ENCODE measurements at regions not wholly inside any gene's neighbourhood (a gene's known extent, or its start where the extent isn't known, plus 50 kb on each side); places are given as distances from the start of the nearest gene placed in this dataset.

- ATAC-seq (no peak), DNase-seq (no peak)
- Mint-ChIP-seq H3K4me3 (no peak overlapping the region), H3K27ac (no peak overlapping the region), H3K36me3 (ENCODE audit: low read depth) (no peaks in the 10 kb centered on the region), H3K27me3 (peaks cover 6% of the 10 kb centered on the region), H3K4me1 (no peaks in the 10 kb centered on the region)
- no peaks in the 10 kb centered on the region for H3K9me3 ChIP-seq (ENCODE audit: control insufficient read depth, low read length, poor library complexity, severe bottlenecking)
Measured at GRCh38 chr10:130727766-130728490, 583.6 kb downstream of the TCERG1L start.

GRCh38 chr10:130728531-130729215 lies 582.8 kb downstream of the TCERG1L start:
- Mint-ChIP-seq H3K36me3 (ENCODE audit: low read depth) (no peaks in the 10 kb centered on the region), H3K4me1 (no peaks in the 10 kb centered on the region)

GRCh38 chr10:130729876-130730275 lies 581.6 kb downstream of the TCERG1L start:
- H3K4me1 Mint-ChIP-seq = no peaks in the 10 kb centered on the region
- DNase-seq = no peak
- no peaks in the 10 kb centered on the region for H3K9me3 ChIP-seq (ENCODE audit: control insufficient read depth, low read length, poor library complexity, severe bottlenecking)
- H3K27ac Mint-ChIP-seq = no peak overlapping the region
- no peaks in the 10 kb centered on the region for H3K36me3 Mint-ChIP-seq (ENCODE audit: low read depth)
- ATAC-seq = no peak
- H3K4me3 Mint-ChIP-seq = no peak overlapping the region
- peaks cover 6% of the 10 kb centered on the region for H3K27me3 Mint-ChIP-seq

More at GRCh38 chr10:130728531-130729215, 582.8 kb downstream of the TCERG1L start:
- no peak overlapping the region for H3K4me3 Mint-ChIP-seq
- no peak for DNase-seq
- no peak overlapping the region for H3K27ac Mint-ChIP-seq
- no peak for ATAC-seq
- H3K27me3 Mint-ChIP-seq = peaks cover 6% of the 10 kb centered on the region
- no peaks in the 10 kb centered on the region for H3K9me3 ChIP-seq (ENCODE audit: control insufficient read depth, low read length, poor library complexity, severe bottlenecking)

- DNase-seq (no peak), ATAC-seq (no peak)
- H3K9me3 ChIP-seq (ENCODE audit: control insufficient read depth, low read length, poor library complexity, severe bottlenecking) = no peaks in the 10 kb centered on the region
- H3K27me3 Mint-ChIP-seq = no peaks in the 10 kb centered on the region
- no peak overlapping the region for H3K27ac Mint-ChIP-seq
- H3K36me3 Mint-ChIP-seq (ENCODE audit: low read depth) = no peaks in the 10 kb centered on the region
- H3K4me3 Mint-ChIP-seq = no peak overlapping the region
- H3K4me1 Mint-ChIP-seq = no peaks in the 10 kb centered on the region
Measured at GRCh38 chr10:130737186-130737585, 574.3 kb downstream of the TCERG1L start.

GRCh38 chr10:130737621-130738020 lies 573.9 kb downstream of the TCERG1L start:
- no peaks in the 10 kb centered on the region for H3K27me3 Mint-ChIP-seq
- H3K27ac Mint-ChIP-seq = no peak overlapping the region

GRCh38 chr10:130739016-130739756 lies 572.3 kb downstream of the TCERG1L start:
- ATAC-seq (no peak), DNase-seq (no peak)
- Mint-ChIP-seq H3K4me1 (no peaks in the 10 kb centered on the region), H3K27me3 (peaks cover 1% of the 10 kb centered on the region), H3K4me3 (no peak overlapping the region), H3K36me3 (ENCODE audit: low read depth) (no peaks in the 10 kb centered on the region), H3K27ac (no peak overlapping the region)
- H3K9me3 ChIP-seq (ENCODE audit: control insufficient read depth, low read length, poor library complexity, severe bottlenecking) = no peaks in the 10 kb centered on the region

More at GRCh38 chr10:130737621-130738020, 573.9 kb downstream of the TCERG1L start:
- ATAC-seq (no peak), DNase-seq (no peak)
- no peaks in the 10 kb centered on the region for H3K36me3 Mint-ChIP-seq (ENCODE audit: low read depth)
- H3K4me3 Mint-ChIP-seq = no peak overlapping the region
- no peaks in the 10 kb centered on the region for H3K9me3 ChIP-seq (ENCODE audit: control insufficient read depth, low read length, poor library complexity, severe bottlenecking)
- H3K4me1 Mint-ChIP-seq = no peaks in the 10 kb centered on the region

- no peaks in the 10 kb centered on the region for H3K9me3 ChIP-seq (ENCODE audit: control insufficient read depth, low read length, poor library complexity, severe bottlenecking)
- ATAC-seq (no peak), DNase-seq (no peak)
- H3K4me1 Mint-ChIP-seq = no peaks in the 10 kb centered on the region
- H3K36me3 Mint-ChIP-seq (ENCODE audit: low read depth) = no peaks in the 10 kb centered on the region
- no peak overlapping the region for H3K27ac Mint-ChIP-seq
- no peak overlapping the region for H3K4me3 Mint-ChIP-seq
- peaks cover 7% of the 10 kb centered on the region for H3K27me3 Mint-ChIP-seq
Measured at GRCh38 chr10:130739757-130740145, 571.8 kb downstream of the TCERG1L start.

GRCh38 chr10:130740166-130740565 lies 571.4 kb downstream of the TCERG1L start:
- H3K27me3 Mint-ChIP-seq = peaks cover 10% of the 10 kb centered on the region
- H3K9me3 ChIP-seq (ENCODE audit: control insufficient read depth, low read length, poor library complexity, severe bottlenecking) = no peaks in the 10 kb centered on the region
- no peak overlapping the region for H3K4me3 Mint-ChIP-seq
- no peaks in the 10 kb centered on the region for H3K36me3 Mint-ChIP-seq (ENCODE audit: low read depth)
- H3K27ac Mint-ChIP-seq = no peak overlapping the region
- ATAC-seq (no peak), DNase-seq (no peak)
- H3K4me1 Mint-ChIP-seq = no peaks in the 10 kb centered on the region

- no peaks in the 10 kb centered on the region for H3K9me3 ChIP-seq (ENCODE audit: control insufficient read depth, low read length, poor library complexity, severe bottlenecking)
- H3K27ac Mint-ChIP-seq = no peak overlapping the region
- H3K36me3 Mint-ChIP-seq (ENCODE audit: low read depth) = no peaks in the 10 kb centered on the region
- no peak for DNase-seq
- ATAC-seq = no peak
- H3K4me3 Mint-ChIP-seq = no peak overlapping the region
- H3K27me3 Mint-ChIP-seq = peaks cover 17% of the 10 kb centered on the region
- H3K4me1 Mint-ChIP-seq = no peaks in the 10 kb centered on the region
Measured at GRCh38 chr10:130740915-130741750, 570.4 kb downstream of the TCERG1L start.

GRCh38 chr10:130741901-130742855 lies 569.3 kb downstream of the TCERG1L start:
- H3K4me3 Mint-ChIP-seq = no peak overlapping the region
- no peaks in the 10 kb centered on the region for H3K4me1 Mint-ChIP-seq
- DNase-seq (no peak), ATAC-seq (no peak)
- no peak overlapping the region for H3K27ac Mint-ChIP-seq
- H3K9me3 ChIP-seq (ENCODE audit: control insufficient read depth, low read length, poor library complexity, severe bottlenecking) = no peaks in the 10 kb centered on the region
- H3K27me3 Mint-ChIP-seq = peaks cover 17% of the 10 kb centered on the region
- H3K36me3 Mint-ChIP-seq (ENCODE audit: low read depth) = no peaks in the 10 kb centered on the region

GRCh38 chr10:130742941-130743675 lies 568.4 kb downstream of the TCERG1L start:
- ATAC-seq (no peak), DNase-seq (no peak)
- no peaks in the 10 kb centered on the region for H3K9me3 ChIP-seq (ENCODE audit: control insufficient read depth, low read length, poor library complexity, severe bottlenecking)
- H3K27ac Mint-ChIP-seq = no peak overlapping the region
- peaks cover 17% of the 10 kb centered on the region for H3K27me3 Mint-ChIP-seq
- no peaks in the 10 kb centered on the region for H3K36me3 Mint-ChIP-seq (ENCODE audit: low read depth)
- H3K4me1 Mint-ChIP-seq = no peaks in the 10 kb centered on the region
- no peak overlapping the region for H3K4me3 Mint-ChIP-seq

All from T-helper 17 cell (primary cell).